ENCODE measurements at regions not wholly inside any gene's neighbourhood (a gene's known extent, or its start where the extent isn't known, plus 50 kb on each side); places are given as distances from the start of the nearest gene placed in this dataset.

GRCh38 chr16:86090461-86091170 is 191.7 kb downstream of the IRF8 start:
- no peak for TF ChIP-seq REST (IDR thresholded peaks at IDR 0.05; ENCODE audit: insufficient replicate concordance, low read depth)
- no peak for TF ChIP-seq GABPA (IDR thresholded peaks at IDR 0.05; ENCODE audit: low read depth)
- TF ChIP-seq SPI1 (IDR thresholded peaks at IDR 0.05; ENCODE audit: borderline replicate concordance, low read depth): no peak
- no peak for TF ChIP-seq POLR2AphosphoS5 (IDR thresholded peaks at IDR 0.05; ENCODE audit: low read depth)
- TF ChIP-seq CTCF (IDR thresholded peaks at IDR 0.05; ENCODE audit: insufficient read depth, low read length): no peak
- H3K27ac ChIP-seq (replicated peaks): no peak overlapping the region
- no peaks in the 10 kb centered on the region for H3K27me3 ChIP-seq (ENCODE audit: insufficient read depth, poor library complexity, severe bottlenecking)
- DNase-seq (ENCODE audit: low read depth in 1 of 2, low spot score in 1 of 2): no peak
- no peak overlapping the region for H3K4me3 ChIP-seq (replicated peaks; ENCODE audit: insufficient read depth, low read length)

GRCh38 chr16:86091976-86092375 is 193.0 kb downstream of the IRF8 start:
- no peak for DNase-seq (ENCODE audit: low read depth in 1 of 2, low spot score in 1 of 2)
- TF ChIP-seq POLR2AphosphoS5 (IDR thresholded peaks at IDR 0.05; ENCODE audit: low read depth) (no peak), CTCF (IDR thresholded peaks at IDR 0.05; ENCODE audit: insufficient read depth, low read length) (no peak), SPI1 (IDR thresholded peaks at IDR 0.05; ENCODE audit: borderline replicate concordance, low read depth) (no peak), GABPA (IDR thresholded peaks at IDR 0.05; ENCODE audit: low read depth) (no peak), REST (IDR thresholded peaks at IDR 0.05; ENCODE audit: insufficient replicate concordance, low read depth) (no peak)
- Histone ChIP-seq H3K4me3 (replicated peaks; ENCODE audit: insufficient read depth, low read length) (no peak overlapping the region), H3K27ac (replicated peaks) (no peak overlapping the region), H3K27me3 (ENCODE audit: insufficient read depth, poor library complexity, severe bottlenecking) (no peaks in the 10 kb centered on the region)

- Histone ChIP-seq H3K4me3 (replicated peaks; ENCODE audit: insufficient read depth, low read length) (no peak overlapping the region), H3K27me3 (ENCODE audit: insufficient read depth, poor library complexity, severe bottlenecking) (no peaks in the 10 kb centered on the region), H3K27ac (replicated peaks) (no peak overlapping the region)
- no peak for DNase-seq (ENCODE audit: low read depth in 1 of 2, low spot score in 1 of 2)
- no peak for TF ChIP-seq GABPA (IDR thresholded peaks at IDR 0.05; ENCODE audit: low read depth)
- TF ChIP-seq SPI1 (IDR thresholded peaks at IDR 0.05; ENCODE audit: borderline replicate concordance, low read depth): no peak
- no peak for TF ChIP-seq REST (IDR thresholded peaks at IDR 0.05; ENCODE audit: insufficient replicate concordance, low read depth)
- no peak for TF ChIP-seq POLR2AphosphoS5 (IDR thresholded peaks at IDR 0.05; ENCODE audit: low read depth)
- no peak for TF ChIP-seq CTCF (IDR thresholded peaks at IDR 0.05; ENCODE audit: insufficient read depth, low read length)
These were observed 193.9 kb downstream of the IRF8 start for GRCh38 chr16:86092586-86093480.

Measured in HL-60 (cell line).